ENCODE measurements at regions not wholly inside any gene's neighbourhood (a gene's known extent, or its start where the extent isn't known, plus 50 kb on each side); places are given as distances from the start of the nearest gene placed in this dataset.

DNA sequence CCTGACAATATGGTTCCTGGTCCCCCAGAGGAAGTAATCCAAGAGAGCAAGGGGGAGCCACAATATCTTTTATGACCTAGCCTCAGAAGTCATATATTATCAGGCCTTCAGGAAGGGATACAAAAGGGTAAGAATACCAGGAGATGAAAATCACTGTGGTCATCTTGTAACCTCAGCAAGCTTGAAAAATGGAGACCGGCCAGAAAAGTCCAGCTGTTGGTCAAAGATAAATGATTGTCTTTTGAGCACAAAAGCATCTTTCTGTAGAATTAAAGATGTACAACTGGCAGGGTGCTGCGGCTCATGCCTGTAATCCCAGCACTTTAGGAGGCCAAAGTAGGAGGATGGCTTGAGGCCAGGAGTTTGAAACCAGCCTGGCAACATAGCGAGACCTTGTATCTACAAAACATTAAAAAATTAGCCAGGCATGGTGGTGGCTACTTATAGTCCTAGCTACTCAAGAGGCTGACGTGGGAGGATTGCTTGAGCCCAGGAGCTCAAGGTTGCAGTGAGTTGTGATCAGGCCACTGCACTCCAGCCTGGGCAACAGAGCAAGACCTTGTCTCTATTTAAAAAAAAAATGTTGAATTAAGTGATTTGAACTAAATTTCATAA is 118.0 kb upstream of the MARCKS start:
- Histone ChIP-seq H3K4me3 (replicated peaks in 1 of 2; ENCODE audit: low read depth in 1 of 2, low read length in 2 of 2) (no peak overlapping the region), H3K4me1 (ENCODE audit: control insufficient read depth in 1 of 2, insufficient read depth in 2 of 2, low read length in 2 of 2) (peaks cover 0 to 3% of the 10 kb centered on the region in 2 experiments; a peak in 1 of 4 replicates), H3K79me2 (ENCODE audit: insufficient read depth, low read length) (no peaks in the 10 kb centered on the region), H3K27ac (ENCODE audit: low read depth, low read length) (no peak overlapping the region), H2AFZ (ENCODE audit: low read depth, low read length, poor library complexity, severe bottlenecking) (no peak overlapping the region), H3K9me3 (ENCODE audit: control insufficient read depth in 1 of 2, insufficient read depth in 1 of 2, low read depth in 1 of 2, low read length in 2 of 2) (no peaks in the 10 kb centered on the region), H3K36me3 (ENCODE audit: control insufficient read depth in 1 of 2, insufficient read depth in 2 of 2, low read length in 2 of 2) (no peaks in the 10 kb centered on the region), H4K20me1 (ENCODE audit: insufficient read depth) (no peaks in the 10 kb centered on the region), H3K9ac (ENCODE audit: low read length) (no peak overlapping the region), H3K27me3 (ENCODE audit: insufficient read depth, low read length) (no peaks in the 10 kb centered on the region), H3K9me2 (ENCODE audit: insufficient read depth) (no peaks in the 10 kb centered on the region), H3K4me2 (ENCODE audit: low read length) (no peak overlapping the region)
- ChIA-PET POLR2A (no interaction called here), CTCF (no interaction called here), RAD21 (ENCODE audit: low non-redundant PET in 1 of 2, low total read pairs in 2 of 2, uncharacterized antibody in 2 of 2, unreplicated experiment in 2 of 2) (no interaction called here)
- DNase-seq (ENCODE audit: low read depth, low spot score) (no peak), ATAC-seq (no peak)
- no peak for TF ChIP-seq JUND (IDR thresholded peaks at IDR 0.05)
- TF ChIP-seq, protein P1, sequence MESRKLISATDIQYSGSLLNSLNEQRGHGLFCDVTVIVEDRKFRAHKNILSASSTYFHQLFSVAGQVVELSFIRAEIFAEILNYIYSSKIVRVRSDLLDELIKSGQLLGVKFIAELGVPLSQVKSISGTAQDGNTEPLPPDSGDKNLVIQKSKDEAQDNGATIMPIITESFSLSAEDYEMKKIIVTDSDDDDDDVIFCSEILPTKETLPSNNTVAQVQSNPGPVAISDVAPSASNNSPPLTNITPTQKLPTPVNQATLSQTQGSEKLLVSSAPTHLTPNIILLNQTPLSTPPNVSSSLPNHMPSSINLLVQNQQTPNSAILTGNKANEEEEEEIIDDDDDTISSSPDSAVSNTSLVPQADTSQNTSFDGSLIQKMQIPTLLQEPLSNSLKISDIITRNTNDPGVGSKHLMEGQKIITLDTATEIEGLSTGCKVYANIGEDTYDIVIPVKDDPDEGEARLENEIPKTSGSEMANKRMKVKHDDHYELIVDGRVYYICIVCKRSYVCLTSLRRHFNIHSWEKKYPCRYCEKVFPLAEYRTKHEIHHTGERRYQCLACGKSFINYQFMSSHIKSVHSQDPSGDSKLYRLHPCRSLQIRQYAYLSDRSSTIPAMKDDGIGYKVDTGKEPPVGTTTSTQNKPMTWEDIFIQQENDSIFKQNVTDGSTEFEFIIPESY (IDR thresholded peaks at IDR 0.05; ENCODE audit: extremely low read depth, insufficient replicate concordance, low read length): no peak
- TF ChIP-seq ZFX (IDR thresholded peaks at IDR 0.05): no peak
- TF ChIP-seq SP1 (IDR thresholded peaks at IDR 0.05; ENCODE audit: low read depth): no peak
- TF ChIP-seq, protein P2, sequence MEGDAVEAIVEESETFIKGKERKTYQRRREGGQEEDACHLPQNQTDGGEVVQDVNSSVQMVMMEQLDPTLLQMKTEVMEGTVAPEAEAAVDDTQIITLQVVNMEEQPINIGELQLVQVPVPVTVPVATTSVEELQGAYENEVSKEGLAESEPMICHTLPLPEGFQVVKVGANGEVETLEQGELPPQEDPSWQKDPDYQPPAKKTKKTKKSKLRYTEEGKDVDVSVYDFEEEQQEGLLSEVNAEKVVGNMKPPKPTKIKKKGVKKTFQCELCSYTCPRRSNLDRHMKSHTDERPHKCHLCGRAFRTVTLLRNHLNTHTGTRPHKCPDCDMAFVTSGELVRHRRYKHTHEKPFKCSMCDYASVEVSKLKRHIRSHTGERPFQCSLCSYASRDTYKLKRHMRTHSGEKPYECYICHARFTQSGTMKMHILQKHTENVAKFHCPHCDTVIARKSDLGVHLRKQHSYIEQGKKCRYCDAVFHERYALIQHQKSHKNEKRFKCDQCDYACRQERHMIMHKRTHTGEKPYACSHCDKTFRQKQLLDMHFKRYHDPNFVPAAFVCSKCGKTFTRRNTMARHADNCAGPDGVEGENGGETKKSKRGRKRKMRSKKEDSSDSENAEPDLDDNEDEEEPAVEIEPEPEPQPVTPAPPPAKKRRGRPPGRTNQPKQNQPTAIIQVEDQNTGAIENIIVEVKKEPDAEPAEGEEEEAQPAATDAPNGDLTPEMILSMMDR (IDR thresholded peaks at IDR 0.05 in 2 of 3, conservative IDR thresholded peaks at IDR 0.05 in 1 of 3; ENCODE audit: borderline replicate concordance in 1 of 3, insufficient read depth in 1 of 3, low read depth in 2 of 3, low read length in 2 of 3): no peak
- TF ChIP-seq, protein P3, sequence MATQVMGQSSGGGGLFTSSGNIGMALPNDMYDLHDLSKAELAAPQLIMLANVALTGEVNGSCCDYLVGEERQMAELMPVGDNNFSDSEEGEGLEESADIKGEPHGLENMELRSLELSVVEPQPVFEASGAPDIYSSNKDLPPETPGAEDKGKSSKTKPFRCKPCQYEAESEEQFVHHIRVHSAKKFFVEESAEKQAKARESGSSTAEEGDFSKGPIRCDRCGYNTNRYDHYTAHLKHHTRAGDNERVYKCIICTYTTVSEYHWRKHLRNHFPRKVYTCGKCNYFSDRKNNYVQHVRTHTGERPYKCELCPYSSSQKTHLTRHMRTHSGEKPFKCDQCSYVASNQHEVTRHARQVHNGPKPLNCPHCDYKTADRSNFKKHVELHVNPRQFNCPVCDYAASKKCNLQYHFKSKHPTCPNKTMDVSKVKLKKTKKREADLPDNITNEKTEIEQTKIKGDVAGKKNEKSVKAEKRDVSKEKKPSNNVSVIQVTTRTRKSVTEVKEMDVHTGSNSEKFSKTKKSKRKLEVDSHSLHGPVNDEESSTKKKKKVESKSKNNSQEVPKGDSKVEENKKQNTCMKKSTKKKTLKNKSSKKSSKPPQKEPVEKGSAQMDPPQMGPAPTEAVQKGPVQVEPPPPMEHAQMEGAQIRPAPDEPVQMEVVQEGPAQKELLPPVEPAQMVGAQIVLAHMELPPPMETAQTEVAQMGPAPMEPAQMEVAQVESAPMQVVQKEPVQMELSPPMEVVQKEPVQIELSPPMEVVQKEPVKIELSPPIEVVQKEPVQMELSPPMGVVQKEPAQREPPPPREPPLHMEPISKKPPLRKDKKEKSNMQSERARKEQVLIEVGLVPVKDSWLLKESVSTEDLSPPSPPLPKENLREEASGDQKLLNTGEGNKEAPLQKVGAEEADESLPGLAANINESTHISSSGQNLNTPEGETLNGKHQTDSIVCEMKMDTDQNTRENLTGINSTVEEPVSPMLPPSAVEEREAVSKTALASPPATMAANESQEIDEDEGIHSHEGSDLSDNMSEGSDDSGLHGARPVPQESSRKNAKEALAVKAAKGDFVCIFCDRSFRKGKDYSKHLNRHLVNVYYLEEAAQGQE (IDR thresholded peaks at IDR 0.05; ENCODE audit: low read depth): no peak
- no peak for TF ChIP-seq SRF (IDR thresholded peaks at IDR 0.05; ENCODE audit: low read depth)
- TF ChIP-seq ELF1 (IDR thresholded peaks at IDR 0.05; ENCODE audit: borderline replicate concordance, low read depth): no peak
- TF ChIP-seq EGR1 (IDR thresholded peaks at IDR 0.05; ENCODE audit: low read depth): no peak
- TF ChIP-seq SIN3A (IDR thresholded peaks at IDR 0.05; ENCODE audit: low read depth): no peak
- TF ChIP-seq POLR2A (IDR thresholded peaks at IDR 0.05; ENCODE audit: borderline replicate concordance, extremely low read depth, insufficient read depth, insufficient read length): no peak
- TF ChIP-seq EZH2phosphoT487 (IDR thresholded peaks at IDR 0.05; ENCODE audit: borderline replicate concordance): no peak
- no peak for TF ChIP-seq RAD21 (IDR thresholded peaks at IDR 0.05; ENCODE audit: low read depth)
- TF ChIP-seq YY1 (IDR thresholded peaks at IDR 0.05; ENCODE audit: extremely low read depth, insufficient replicate concordance, low read depth, low read length): no peak
- TF ChIP-seq TCF7L2 (IDR thresholded peaks at IDR 0.05; ENCODE audit: borderline replicate concordance, extremely low read depth, insufficient read depth, insufficient read length): no peak
- TF ChIP-seq ZNF274 (IDR thresholded peaks at IDR 0.05; ENCODE audit: low read depth, low read length): no peak
- no peak for TF ChIP-seq ATF3 (IDR thresholded peaks at IDR 0.05)
- no peak for TF ChIP-seq MAX (IDR thresholded peaks at IDR 0.05)
- TF ChIP-seq POLR2AphosphoS5 (IDR thresholded peaks at IDR 0.05; ENCODE audit: low read depth, low read length): no peak
- no TSS peak for BruUV-seq (replicated peaks)
- intact Hi-C loops (cut with micrococcal nuclease): no loop called here
